Mucosa of rectum (tissue), 2 donors: ENCODE measurements at regions not wholly inside any gene's neighbourhood (a gene's known extent, or its start where the extent isn't known, plus 50 kb on each side); places are given as distances from the start of the nearest gene placed in this dataset.

Experiments used
- H3K27ac ChIP-seq, 2 donors: one replicate each; pipeline ENCODE4 v1.7.0; 2013; ENCODE audit warnings: inconsistent platforms in 2 of 2, low read depth in 2 of 2, low read length in 2 of 2
- H3K27me3 ChIP-seq, 2 donors: one replicate each; pipeline ENCODE4 v1.7.0; 2013; ENCODE audit warnings: low read length in 2 of 2; ENCODE audit not compliant: control insufficient read depth in 2 of 2, insufficient read depth in 2 of 2
- H3K36me3 ChIP-seq, 2 donors: one replicate each; pipeline ENCODE4 v1.7.0; 2013; ENCODE audit warnings: low read length in 2 of 2; ENCODE audit not compliant: control insufficient read depth in 2 of 2, insufficient read depth in 2 of 2
- H3K4me1 ChIP-seq, 2 donors: one replicate each; pipeline ENCODE4 v1.7.0; 2013; ENCODE audit warnings: low read length in 2 of 2, mild to moderate bottlenecking in 1 of 2; ENCODE audit not compliant: control insufficient read depth in 2 of 2, insufficient read depth in 2 of 2
- H3K4me3 ChIP-seq, 2 donors: one replicate each; pipeline ENCODE4 v1.7.0; 2013; ENCODE audit warnings: low read length in 2 of 2
- H3K9ac ChIP-seq, 2 donors: one replicate each; pipeline ENCODE4 v1.7.0; 2013; ENCODE audit warnings: low read length in 2 of 2, low read depth in 1 of 2, mild to moderate bottlenecking in 1 of 2
- H3K9me3 ChIP-seq, 2 donors: one replicate each; pipeline ENCODE4 v1.7.0; 2013; ENCODE audit warnings: low read length in 2 of 2; ENCODE audit not compliant: control insufficient read depth in 2 of 2
- donor health status: healthy.
- donor health status: Normal muscosa, but diverticular disease.

- Histone ChIP-seq H3K27ac (no peak overlapping the region), H3K4me3 (no peak overlapping the region)
These were observed 189.8 kb upstream of the BRINP1 start for GRCh38 chr9:119559056-119559455.

GRCh38 chr9:119556129-119556875 lies 187.1 kb upstream of the BRINP1 start:
- H3K36me3 ChIP-seq = no peaks in the 10 kb centered on the region
- H3K9ac ChIP-seq = peak overlapping the region; percentile 1 to 14
- peak overlapping the region; percentile 58 to 62 for H3K4me3 ChIP-seq
- H3K9me3 ChIP-seq = no peaks in the 10 kb centered on the region
- peaks cover 0 to 5% of the 10 kb centered on the region in 2 donors for H3K4me1 ChIP-seq
- H3K27me3 ChIP-seq = no peaks in the 10 kb centered on the region
- H3K27ac ChIP-seq = no peak overlapping the region

More at GRCh38 chr9:119559056-119559455, 189.8 kb upstream of the BRINP1 start:
- Histone ChIP-seq H3K9ac (no peak overlapping the region), H3K9me3 (no peaks in the 10 kb centered on the region), H3K4me1 (peaks cover 0 to 5% of the 10 kb centered on the region in 2 donors), H3K36me3 (no peaks in the 10 kb centered on the region), H3K27me3 (no peaks in the 10 kb centered on the region)

- Histone ChIP-seq H3K36me3 (no peaks in the 10 kb centered on the region), H3K9ac (no peak overlapping the region), H3K27me3 (no peaks in the 10 kb centered on the region), H3K9me3 (no peaks in the 10 kb centered on the region), H3K27ac (no peak overlapping the region), H3K4me1 (no peaks in the 10 kb centered on the region), H3K4me3 (no peak overlapping the region)
These were observed 175.3 kb upstream of the BRINP1 start for GRCh38 chr9:119544492-119544891.

GRCh38 chr9:119537138-119537537 lies 167.9 kb upstream of the BRINP1 start:
- no peak overlapping the region for H3K9ac ChIP-seq
- no peaks in the 10 kb centered on the region for H3K9me3 ChIP-seq
- H3K4me1 ChIP-seq = no peaks in the 10 kb centered on the region
- no peak overlapping the region for H3K27ac ChIP-seq
- no peaks in the 10 kb centered on the region for H3K27me3 ChIP-seq
- H3K4me3 ChIP-seq = no peak overlapping the region
- H3K36me3 ChIP-seq = no peaks in the 10 kb centered on the region

- Histone ChIP-seq H3K27me3 (no peaks in the 10 kb centered on the region), H3K36me3 (no peaks in the 10 kb centered on the region), H3K4me1 (no peaks in the 10 kb centered on the region), H3K9ac (no peak overlapping the region), H3K27ac (no peak overlapping the region), H3K9me3 (no peaks in the 10 kb centered on the region), H3K4me3 (no peak overlapping the region)
These were observed 164.3 kb upstream of the BRINP1 start for GRCh38 chr9:119533504-119533903.

- Histone ChIP-seq H3K9ac (no peak overlapping the region), H3K4me1 (no peaks in the 10 kb centered on the region), H3K9me3 (no peaks in the 10 kb centered on the region), H3K27me3 (no peaks in the 10 kb centered on the region), H3K4me3 (no peak overlapping the region), H3K27ac (no peak overlapping the region), H3K36me3 (no peaks in the 10 kb centered on the region)
These were observed 157.5 kb upstream of the BRINP1 start for GRCh38 chr9:119526698-119527097.

GRCh38 chr9:119523508-119523907 lies 154.3 kb upstream of the BRINP1 start:
- H3K9me3 ChIP-seq = no peaks in the 10 kb centered on the region
- H3K27me3 ChIP-seq = no peaks in the 10 kb centered on the region
- no peaks in the 10 kb centered on the region for H3K4me1 ChIP-seq
- no peak overlapping the region for H3K27ac ChIP-seq
- H3K4me3 ChIP-seq = no peak overlapping the region
- no peaks in the 10 kb centered on the region for H3K36me3 ChIP-seq
- H3K9ac ChIP-seq = no peak overlapping the region

- H3K27ac ChIP-seq = no peak overlapping the region
- H3K9me3 ChIP-seq = no peaks in the 10 kb centered on the region
- H3K4me3 ChIP-seq = no peak overlapping the region
- H3K36me3 ChIP-seq = no peaks in the 10 kb centered on the region
- H3K9ac ChIP-seq = no peak overlapping the region
- H3K27me3 ChIP-seq = no peaks in the 10 kb centered on the region
- no peaks in the 10 kb centered on the region for H3K4me1 ChIP-seq
These were observed 153.1 kb upstream of the BRINP1 start for GRCh38 chr9:119522381-119522780.

GRCh38 chr9:119509291-119509905 lies 140.2 kb upstream of the BRINP1 start:
- no peaks in the 10 kb centered on the region for H3K27me3 ChIP-seq
- H3K9ac ChIP-seq = no peak overlapping the region
- no peaks in the 10 kb centered on the region for H3K9me3 ChIP-seq
- H3K36me3 ChIP-seq = no peaks in the 10 kb centered on the region
- H3K27ac ChIP-seq = no peak overlapping the region
- no peak overlapping the region for H3K4me3 ChIP-seq
- H3K4me1 ChIP-seq = no peaks in the 10 kb centered on the region

- H3K4me3 ChIP-seq = no peak overlapping the region
- H3K9me3 ChIP-seq = no peaks in the 10 kb centered on the region
- no peaks in the 10 kb centered on the region for H3K4me1 ChIP-seq
These were observed 132.1 kb upstream of the BRINP1 start for GRCh38 chr9:119501374-119501773.

More at GRCh38 chr9:119501374-119501773, 132.1 kb upstream of the BRINP1 start:
- no peak overlapping the region for H3K9ac ChIP-seq
- no peaks in the 10 kb centered on the region for H3K36me3 ChIP-seq
- H3K27me3 ChIP-seq = no peaks in the 10 kb centered on the region
- no peak overlapping the region for H3K27ac ChIP-seq
